Smooth muscle cell (in vitro differentiated cells): ENCODE measurements at regions not wholly inside any gene's neighbourhood (a gene's known extent, or its start where the extent isn't known, plus 50 kb on each side); places are given as distances from the start of the nearest gene placed in this dataset.

Experiments
- DNase-seq: peaks from one replicate; lab custom pipeline; 2025; ENCODE audit not compliant: unreplicated experiment; lab: John Stamatoyannopoulos, UW
- H2AFZ ChIP-seq: fragments of 200-600 bp; sonication (generic); 2 replicates; pipeline ENCODE4 v1.6.0; 2016; ENCODE audit warnings: antibody characterized with exemption, low read depth, mild to moderate bottlenecking
- H3F3A ChIP-seq: fragments of 200-600 bp; sonication (generic); 2 replicates; pipeline ENCODE4 v1.6.0; 2017; ENCODE audit warnings: antibody characterized with exemption, low read depth
- H3K27ac ChIP-seq: fragments of 200-600 bp; sonication (generic); 2 replicates; pipeline ENCODE4 v1.5.1; 2016; ENCODE audit warnings: low read depth, mild to moderate bottlenecking
- H3K27me3 ChIP-seq: fragments of 200-600 bp; sonication (generic); 2 replicates; pipeline ENCODE4 v1.6.1; 2016; ENCODE audit warnings: low read depth, mild to moderate bottlenecking
- H3K36me3 ChIP-seq: fragments of 200-600 bp; sonication (generic); 2 replicates; pipeline ENCODE4 v1.5.1; 2016; ENCODE audit warnings: low read depth
- H3K4me1 ChIP-seq: fragments of 200-600 bp; sonication (generic); 2 replicates; pipeline ENCODE4 v1.5.1; 2016; ENCODE audit warnings: low read depth
- H3K4me2 ChIP-seq: fragments of 200-600 bp; sonication (generic); 2 replicates; pipeline ENCODE4 v1.6.0; 2016; ENCODE audit warnings: mild to moderate bottlenecking
- H3K4me3 ChIP-seq: fragments of 200-600 bp; sonication (generic); 2 replicates; pipeline ENCODE4 v1.5.1; 2016; ENCODE audit warnings: mild to moderate bottlenecking
- H3K79me2 ChIP-seq: fragments of 200-600 bp; sonication (generic); 2 replicates; pipeline ENCODE4 v1.6.0; 2016; ENCODE audit warnings: low read depth, mild to moderate bottlenecking
- H3K9ac ChIP-seq: fragments of 200-600 bp; sonication (generic); 2 replicates; pipeline ENCODE4 v1.6.0; 2016; ENCODE audit warnings: low read depth
- H3K9me3 ChIP-seq: fragments of 200-600 bp; sonication (generic); replicated peaks from 2 replicates; pipeline ENCODE4 v1.5.1; 2016; ENCODE audit warnings: low read depth
- H4K20me1 ChIP-seq: fragments of 200-600 bp; sonication (generic); 2 replicates; pipeline ENCODE4 v1.6.0; 2016; ENCODE audit warnings: low read depth
- CTCF ChIP-seq: fragments of 200-600 bp; sonication (generic); IDR thresholded peaks from 2 replicates; pipeline ENCODE4 v1.5.1; 2017; ENCODE audit warnings: borderline replicate concordance, mild to moderate bottlenecking, antibody characterized with exemption; ENCODE audit not compliant: insufficient read depth, poor library complexity, severe bottlenecking
- WGBS: methylation state at CpG from one replicate; pipeline ENCODE4 v1.1.7; 2016; ENCODE audit warnings: low lambda C conversion rate; 5-methylcytosine and 5-hydroxymethylcytosine counted together

- Histone ChIP-seq H3K27ac (no peak overlapping the region), H3K36me3 (no peaks in the 10 kb centered on the region), H4K20me1 (no peaks in the 10 kb centered on the region), H3F3A (peaks cover 18% of the 10 kb centered on the region), H3K9ac (no peak overlapping the region), H3K4me1 (peaks cover 7% of the 10 kb centered on the region), H3K79me2 (no peaks in the 10 kb centered on the region), H3K4me2 (no peak overlapping the region), H3K9me3 (no peaks in the 10 kb centered on the region), H2AFZ (no peak overlapping the region), H3K27me3 (no peaks in the 10 kb centered on the region), H3K4me3 (no peak overlapping the region)
- WGBS = 31% methylated on average over 2 of the region's 2 CpGs
- TF ChIP-seq CTCF = no peak
- no peak for DNase-seq
These were observed 373.9 kb downstream of the AASDHPPT start for GRCh38 chr11:106451228-106451922.

GRCh38 chr11:106456647-106457046, 379.2 kb downstream of the AASDHPPT start:
- DNase-seq = no peak
- Histone ChIP-seq H3K27ac (no peak overlapping the region), H3K4me1 (no peaks in the 10 kb centered on the region), H3K4me2 (no peak overlapping the region), H4K20me1 (no peaks in the 10 kb centered on the region), H3K9ac (no peak overlapping the region), H3K9me3 (no peaks in the 10 kb centered on the region), H3K36me3 (no peaks in the 10 kb centered on the region), H3K4me3 (no peak overlapping the region), H3K79me2 (no peaks in the 10 kb centered on the region), H3K27me3 (peaks cover 27% of the 10 kb centered on the region), H3F3A (no peaks in the 10 kb centered on the region), H2AFZ (no peak overlapping the region)
- TF ChIP-seq CTCF = no peak
- 72% methylated on average over 3 of the region's 3 CpGs for whole genome bisulfite sequencing

- no peak for TF ChIP-seq CTCF
- Histone ChIP-seq H2AFZ (no peak overlapping the region), H3K27ac (no peak overlapping the region), H3F3A (no peaks in the 10 kb centered on the region), H3K4me2 (no peak overlapping the region), H3K36me3 (no peaks in the 10 kb centered on the region), H3K9me3 (no peaks in the 10 kb centered on the region), H3K27me3 (peaks cover 32% of the 10 kb centered on the region), H3K79me2 (no peaks in the 10 kb centered on the region), H4K20me1 (no peaks in the 10 kb centered on the region), H3K4me3 (no peak overlapping the region), H3K9ac (no peak overlapping the region), H3K4me1 (peaks cover 8% of the 10 kb centered on the region)
- DNase-seq = no peak
- 49% methylated on average over 1 of the region's 1 CpG for WGBS
These were observed 380.3 kb downstream of the AASDHPPT start for GRCh38 chr11:106457727-106458126.

GRCh38 chr11:106459135-106459534, 381.7 kb downstream of the AASDHPPT start:
- no peak overlapping the region for H2AFZ ChIP-seq
- H3K9ac ChIP-seq = no peak overlapping the region

More at GRCh38 chr11:106459135-106459534, 381.7 kb downstream of the AASDHPPT start:
- no peaks in the 10 kb centered on the region for H3K79me2 ChIP-seq
- H3F3A ChIP-seq = no peaks in the 10 kb centered on the region
- TF ChIP-seq CTCF = no peak
- H4K20me1 ChIP-seq = no peaks in the 10 kb centered on the region
- H3K4me2 ChIP-seq = no peak overlapping the region
- no peaks in the 10 kb centered on the region for H3K9me3 ChIP-seq
- no peak overlapping the region for H3K27ac ChIP-seq
- no peak for DNase-seq
- H3K36me3 ChIP-seq = no peaks in the 10 kb centered on the region
- peaks cover 32% of the 10 kb centered on the region for H3K27me3 ChIP-seq
- H3K4me1 ChIP-seq = peaks cover 20% of the 10 kb centered on the region
- no peak overlapping the region for H3K4me3 ChIP-seq
- 83% methylated on average over 3 of the region's 3 CpGs for WGBS
